ENCODE measurements at regions not wholly inside any gene's neighbourhood (a gene's known extent, or its start where the extent isn't known, plus 50 kb on each side); places are given as distances from the start of the nearest gene placed in this dataset.

DNA sequence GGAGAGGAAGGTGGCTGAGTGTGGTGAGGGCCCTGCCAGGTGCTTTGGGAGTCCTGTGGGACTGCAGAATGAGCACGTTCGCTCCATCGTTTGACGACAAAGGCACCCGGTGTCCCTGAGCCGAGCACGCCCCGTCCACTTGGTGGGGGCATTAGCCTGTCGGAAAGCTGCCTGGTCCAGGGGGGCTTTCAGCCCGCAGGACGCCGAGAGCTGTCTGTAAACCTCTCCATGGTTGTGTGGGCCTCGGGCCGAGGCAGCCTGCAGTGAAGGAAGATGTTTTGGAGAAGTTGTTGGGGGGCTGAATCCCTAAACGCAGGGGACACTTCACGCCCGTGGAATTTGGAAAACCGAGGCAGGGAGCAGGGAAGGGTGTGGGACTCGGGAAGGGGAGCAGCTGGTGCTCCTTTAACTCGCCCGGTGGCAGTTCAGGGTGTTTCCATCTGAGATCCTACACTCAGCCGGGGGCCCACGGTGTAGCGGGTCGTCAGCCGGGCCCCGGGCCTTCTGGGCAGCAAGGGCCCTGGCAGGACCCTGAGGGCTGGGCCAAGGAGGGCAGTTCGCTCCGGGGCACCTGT lies 53.8 kb downstream of the MRPL36 start:
- H3K4me2 ChIP-seq (replicated peaks; ENCODE audit: extremely low read depth, low read length, poor library complexity, severe bottlenecking), result no peak overlapping the region
- Mint-ChIP-seq H3K4me3 (no peak overlapping the region), H3K36me3 (no peaks in the 10 kb centered on the region), H3K27ac (no peak overlapping the region), H3K4me1 (no peaks in the 10 kb centered on the region), H3K9me3 (peaks cover 0 to 6% (median 2%) of the 10 kb centered on the region in 7 donors), H3K27me3 (ENCODE audit: low read depth in 3 of 3) (peaks cover 2 to 11% (median 7%) of the 10 kb centered on the region in 3 donors)
- no peak for DNase-seq
- no peak overlapping the region for H3K4me3 ChIP-seq (replicated peaks in 1 of 3; ENCODE audit: low read depth in 2 of 3, low read length in 3 of 3)
- TF ChIP-seq, protein P1, sequence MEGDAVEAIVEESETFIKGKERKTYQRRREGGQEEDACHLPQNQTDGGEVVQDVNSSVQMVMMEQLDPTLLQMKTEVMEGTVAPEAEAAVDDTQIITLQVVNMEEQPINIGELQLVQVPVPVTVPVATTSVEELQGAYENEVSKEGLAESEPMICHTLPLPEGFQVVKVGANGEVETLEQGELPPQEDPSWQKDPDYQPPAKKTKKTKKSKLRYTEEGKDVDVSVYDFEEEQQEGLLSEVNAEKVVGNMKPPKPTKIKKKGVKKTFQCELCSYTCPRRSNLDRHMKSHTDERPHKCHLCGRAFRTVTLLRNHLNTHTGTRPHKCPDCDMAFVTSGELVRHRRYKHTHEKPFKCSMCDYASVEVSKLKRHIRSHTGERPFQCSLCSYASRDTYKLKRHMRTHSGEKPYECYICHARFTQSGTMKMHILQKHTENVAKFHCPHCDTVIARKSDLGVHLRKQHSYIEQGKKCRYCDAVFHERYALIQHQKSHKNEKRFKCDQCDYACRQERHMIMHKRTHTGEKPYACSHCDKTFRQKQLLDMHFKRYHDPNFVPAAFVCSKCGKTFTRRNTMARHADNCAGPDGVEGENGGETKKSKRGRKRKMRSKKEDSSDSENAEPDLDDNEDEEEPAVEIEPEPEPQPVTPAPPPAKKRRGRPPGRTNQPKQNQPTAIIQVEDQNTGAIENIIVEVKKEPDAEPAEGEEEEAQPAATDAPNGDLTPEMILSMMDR (IDR thresholded peaks at IDR 0.05), result no peak
- H3K9me3 ChIP-seq (replicated peaks in 1 of 2; ENCODE audit: control insufficient read depth in 1 of 2, insufficient read depth in 1 of 2, low read length in 2 of 2), result no peaks in the 10 kb centered on the region
- H3K36me3 ChIP-seq (replicated peaks in 1 of 2; ENCODE audit: control insufficient read depth in 1 of 2, insufficient read depth in 2 of 2, low read length in 2 of 2), result no peaks in the 10 kb centered on the region
- no peak overlapping the region for H3K9ac ChIP-seq (ENCODE audit: insufficient read depth, low read length, poor library complexity, severe bottlenecking)
- no peak overlapping the region for H3K27ac ChIP-seq (ENCODE audit: low read depth in 1 of 2, low read length in 2 of 2)
- H2AFZ ChIP-seq (ENCODE audit: insufficient read depth, low read depth, low read length, poor library complexity, severe bottlenecking), result no peak overlapping the region
- H3K4me1 ChIP-seq (ENCODE audit: control insufficient read depth in 1 of 2, insufficient read depth in 2 of 2, low read length in 2 of 2), result no peaks in the 10 kb centered on the region
- H3K79me2 ChIP-seq (ENCODE audit: insufficient read depth, low read length), result no peaks in the 10 kb centered on the region
- H3K27me3 ChIP-seq (ENCODE audit: control insufficient read depth in 2 of 2, insufficient read depth in 2 of 2, low read length in 2 of 2), result no peaks in the 10 kb centered on the region
- 93% methylated on average over 26 of the region's 29 CpGs for WGBS (ENCODE audit: insufficient coverage)
- no peaks in the 10 kb centered on the region for H4K20me1 ChIP-seq (ENCODE audit: insufficient read depth, low read length)
- intact Hi-C loops (cut with micrococcal nuclease), result no loop called here

DNA sequence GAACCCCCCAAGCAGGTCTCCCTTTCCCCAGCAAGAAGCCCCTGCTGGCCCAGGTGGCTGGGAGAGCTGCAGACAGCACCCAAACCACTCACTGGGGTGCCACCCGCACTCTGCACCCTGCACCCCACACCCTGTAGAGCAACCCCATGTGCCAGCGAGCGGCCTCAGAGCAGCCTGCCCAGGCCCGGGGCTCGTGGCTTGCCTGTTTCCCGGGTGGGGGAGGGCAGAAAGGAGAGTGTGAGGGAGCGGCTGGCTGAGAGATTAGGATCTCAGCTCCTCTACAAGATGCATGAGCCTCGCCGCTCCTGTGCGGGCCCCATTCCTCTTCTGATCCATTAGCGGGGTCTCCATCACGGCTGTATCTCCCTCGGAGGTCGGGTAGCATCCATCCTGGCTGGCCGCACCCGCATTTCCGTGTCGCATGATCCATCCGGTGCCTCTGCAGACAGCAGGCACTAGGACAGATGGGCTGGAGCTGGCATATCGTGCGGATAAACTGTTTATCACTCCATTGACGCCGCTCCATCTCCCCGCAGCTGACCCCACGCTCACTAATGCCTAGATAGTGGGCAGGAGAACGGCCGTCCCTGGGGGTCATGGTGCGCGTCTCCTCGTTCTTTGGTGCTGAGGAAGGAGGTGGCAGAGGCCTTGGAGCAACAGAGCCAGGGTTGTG lies 54.4 kb downstream of the MRPL36 start:
- Histone ChIP-seq H4K20me1 (ENCODE audit: insufficient read depth, low read length) (no peaks in the 10 kb centered on the region), H3K27ac (ENCODE audit: low read depth in 1 of 2, low read length in 2 of 2) (no peak overlapping the region), H3K4me1 (ENCODE audit: control insufficient read depth in 1 of 2, insufficient read depth in 2 of 2, low read length in 2 of 2) (no peaks in the 10 kb centered on the region), H3K79me2 (ENCODE audit: insufficient read depth, low read length) (no peaks in the 10 kb centered on the region), H3K9me3 (replicated peaks in 1 of 2; ENCODE audit: control insufficient read depth in 1 of 2, insufficient read depth in 1 of 2, low read length in 2 of 2) (peaks cover 0 to 1% of the 10 kb centered on the region in 2 donors), H3K36me3 (replicated peaks in 1 of 2; ENCODE audit: control insufficient read depth in 1 of 2, insufficient read depth in 2 of 2, low read length in 2 of 2) (no peaks in the 10 kb centered on the region), H2AFZ (ENCODE audit: insufficient read depth, low read depth, low read length, poor library complexity, severe bottlenecking) (no peak overlapping the region), H3K4me3 (replicated peaks in 1 of 3; ENCODE audit: low read depth in 2 of 3, low read length in 3 of 3) (no peak overlapping the region), H3K9ac (ENCODE audit: insufficient read depth, low read length, poor library complexity, severe bottlenecking) (no peak overlapping the region), H3K4me2 (replicated peaks; ENCODE audit: extremely low read depth, low read length, poor library complexity, severe bottlenecking) (no peak overlapping the region), H3K27me3 (ENCODE audit: control insufficient read depth in 2 of 2, insufficient read depth in 2 of 2, low read length in 2 of 2) (no peaks in the 10 kb centered on the region)
- H3K9me3 Mint-ChIP-seq, result peaks cover 0 to 8% (median 2%) of the 10 kb centered on the region in 7 donors
- peaks cover 2 to 10% (median 7%) of the 10 kb centered on the region in 3 donors for H3K27me3 Mint-ChIP-seq (ENCODE audit: low read depth in 3 of 3)
- intact Hi-C loops (cut with micrococcal nuclease), result no loop called here
- DNase-seq, result no peak
- TF ChIP-seq, protein P1 (IDR thresholded peaks at IDR 0.05), result no peak
- 90% methylated on average over 25 of the region's 30 CpGs for WGBS (ENCODE audit: insufficient coverage)
- H3K4me3 Mint-ChIP-seq, result no peak overlapping the region
- no peaks in the 10 kb centered on the region for H3K36me3 Mint-ChIP-seq
- no peak overlapping the region for H3K27ac Mint-ChIP-seq
- no peaks in the 10 kb centered on the region for H3K4me1 Mint-ChIP-seq

All from CD14-positive monocyte (primary cell).